Mesenchymal stem cell (in vitro differentiated cells and primary cell): ENCODE measurements at regions not wholly inside any gene's neighbourhood (a gene's known extent, or its start where the extent isn't known, plus 50 kb on each side); places are given as distances from the start of the nearest gene placed in this dataset.

Experiments used
- DNase-seq: peaks from one replicate; pipeline ENCODE4 v3.0.0-alpha.2; 2013
- H2AFZ ChIP-seq: one replicate; pipeline ENCODE4 v1.6.1; 2013; ENCODE audit warnings: low read depth, mild to moderate bottlenecking, control low read depth, inconsistent platforms, low read length, moderate library complexity
- H2AK5ac ChIP-seq: 2 replicates; pipeline ENCODE4 v1.6.1; 2013; ENCODE audit warnings: low read length, moderate library complexity, mild to moderate bottlenecking, inconsistent platforms; ENCODE audit not compliant: severe bottlenecking
- H2BK120ac ChIP-seq: one replicate; pipeline ENCODE4 v1.6.1; 2013; ENCODE audit warnings: low read depth, mild to moderate bottlenecking, inconsistent platforms, low read length, moderate library complexity
- H2BK12ac ChIP-seq, 2 experiments: one replicate each; pipeline ENCODE4 v1.6.1; 2013; ENCODE audit warnings: inconsistent platforms in 2 of 2, low read length in 2 of 2, mild to moderate bottlenecking in 2 of 2, moderate library complexity in 2 of 2, control low read depth in 1 of 2
- H2BK15ac ChIP-seq: one replicate; pipeline ENCODE4 v1.6.1; 2013; ENCODE audit warnings: mild to moderate bottlenecking, low read depth, inconsistent platforms; ENCODE audit not compliant: poor library complexity, severe bottlenecking
- H2BK5ac ChIP-seq: 2 replicates; pipeline ENCODE4 v1.6.1; 2013; ENCODE audit warnings: low read depth, mild to moderate bottlenecking, low read length, control low read depth, inconsistent platforms; ENCODE audit not compliant: poor library complexity, severe bottlenecking
- H3K14ac ChIP-seq, 2 experiments: one replicate each; pipeline ENCODE4 v1.6.1; 2013; ENCODE audit warnings: inconsistent platforms in 2 of 2, low read length in 2 of 2, control low read depth in 1 of 2, mild to moderate bottlenecking in 1 of 2, moderate library complexity in 1 of 2
- H3K18ac ChIP-seq, 2 experiments: one replicate each; pipeline ENCODE4 v1.6.1; 2013; ENCODE audit warnings: inconsistent platforms in 2 of 2, low read length in 2 of 2, control low read depth in 1 of 2, low read depth in 1 of 2, mild to moderate bottlenecking in 1 of 2
- H3K23ac ChIP-seq, 2 experiments: one replicate each; pipeline ENCODE4 v1.6.1; 2013; ENCODE audit warnings: inconsistent platforms in 2 of 2, low read length in 2 of 2, mild to moderate bottlenecking in 2 of 2, moderate library complexity in 2 of 2, control low read depth in 1 of 2
- H3K27ac ChIP-seq: 2 replicates; pipeline ENCODE4 v1.5.1; 2013; ENCODE audit warnings: mild to moderate bottlenecking, moderate library complexity, low read length, control low read depth, inconsistent platforms; ENCODE audit not compliant: poor library complexity, severe bottlenecking
- H3K27me3 ChIP-seq, 2 experiments: 2 replicates each; pipeline versions ENCODE4 v1.6.1 to v1.7.0; 2013; ENCODE audit warnings: low read length in 2 of 2, mild to moderate bottlenecking in 2 of 2, moderate library complexity in 2 of 2, control low read depth in 1 of 2, inconsistent platforms in 1 of 2; ENCODE audit not compliant: control insufficient read depth in 1 of 2, insufficient read depth in 1 of 2
- H3K36me3 ChIP-seq, 2 experiments: 2 replicates each; pipeline versions ENCODE4 v1.6.1 to v1.7.0; 2013; ENCODE audit warnings: low read length in 2 of 2, control low read depth in 1 of 2, inconsistent platforms in 1 of 2, low read depth in 1 of 2, mild to moderate bottlenecking in 1 of 2; ENCODE audit not compliant: insufficient read depth in 2 of 2, control insufficient read depth in 1 of 2
- H3K4ac ChIP-seq, 2 experiments: one replicate each; pipeline ENCODE4 v1.6.1; 2013; ENCODE audit warnings: inconsistent platforms in 2 of 2, low read length in 2 of 2, mild to moderate bottlenecking in 2 of 2, moderate library complexity in 2 of 2, control low read depth in 1 of 2, low read depth in 1 of 2
- H3K4me1 ChIP-seq: 2 replicates; pipeline ENCODE4 v1.6.1; 2013; ENCODE audit warnings: low read depth, low read length, control low read depth; ENCODE audit not compliant: control insufficient read depth, insufficient read depth
- H3K4me2 ChIP-seq: 2 replicates; pipeline ENCODE4 v1.6.1; 2013; ENCODE audit warnings: low read length, mild to moderate bottlenecking, inconsistent platforms; ENCODE audit not compliant: poor library complexity, severe bottlenecking
- H3K4me3 ChIP-seq, 2 experiments: 2 replicates each; pipeline versions ENCODE4 v1.5.1 to v1.7.0; 2013; ENCODE audit warnings: low read length in 2 of 2, mild to moderate bottlenecking in 2 of 2, control low read depth in 1 of 2, low read depth in 1 of 2; ENCODE audit not compliant: insufficient read depth in 1 of 2
- H3K79me1 ChIP-seq: replicated peaks from 2 replicates; pipeline ENCODE4 v1.6.1; 2013; ENCODE audit warnings: mild to moderate bottlenecking, control low read depth, low read length, inconsistent platforms; ENCODE audit not compliant: poor library complexity, severe bottlenecking
- H3K9ac ChIP-seq: 2 replicates; pipeline ENCODE4 v1.7.0; 2013; ENCODE audit warnings: mild to moderate bottlenecking, low read length, moderate library complexity
- H3K9me3 ChIP-seq: 2 replicates; pipeline ENCODE4 v1.7.0; 2013; ENCODE audit warnings: mild to moderate bottlenecking, low read length; ENCODE audit not compliant: control insufficient read depth
- H4K8ac ChIP-seq: one replicate; pipeline ENCODE4 v1.6.1; 2013; ENCODE audit warnings: inconsistent platforms, mild to moderate bottlenecking, low read length, moderate library complexity
- H4K91ac ChIP-seq: one replicate; pipeline ENCODE4 v1.6.1; 2013; ENCODE audit warnings: mild to moderate bottlenecking, low read length, inconsistent platforms
- WGBS: methylation state at CpG from one replicate; pipeline ENCODE4 v1.1.7; 2013; ENCODE audit warnings: mixed read lengths; 5-methylcytosine and 5-hydroxymethylcytosine counted together

DNA sequence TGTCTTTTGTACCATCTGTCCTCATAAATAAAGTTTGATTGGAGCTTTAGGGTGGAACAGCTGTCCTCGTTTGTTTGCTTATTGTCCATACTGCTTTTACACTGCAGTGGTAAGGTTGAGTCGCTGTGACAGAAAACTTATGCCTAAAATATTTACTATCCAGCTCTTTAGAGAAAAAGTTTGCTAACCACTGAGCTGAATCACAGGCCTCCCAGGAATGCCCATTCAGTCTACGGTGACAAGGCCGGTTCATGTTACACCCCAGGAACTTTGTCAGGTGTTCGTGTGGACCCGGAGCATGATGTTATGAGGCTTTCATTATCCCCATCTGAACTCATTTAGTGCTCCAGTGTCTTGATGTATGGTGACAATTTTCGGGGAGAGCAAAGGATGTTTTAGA lies 401.1 kb downstream of the SAMD5 start:
- H3K4me2 ChIP-seq = no peak overlapping the region
- H3K4ac ChIP-seq = no peak overlapping the region
- no peak overlapping the region for H2AFZ ChIP-seq
- WGBS = 43% methylated on average over 6 of the region's 7 CpGs
- H3K9ac ChIP-seq = no peak overlapping the region
- H2BK5ac ChIP-seq = no peak overlapping the region
- H3K9me3 ChIP-seq = no peaks in the 10 kb centered on the region
- H4K8ac ChIP-seq = no peak overlapping the region
- no peak overlapping the region for H3K18ac ChIP-seq
- no peak overlapping the region for H3K23ac ChIP-seq
- H3K4me1 ChIP-seq = peaks cover 4% of the 10 kb centered on the region
- no peak overlapping the region for H2BK15ac ChIP-seq
- no peak overlapping the region for H3K14ac ChIP-seq
- no peak overlapping the region for H2BK12ac ChIP-seq
- no peaks in the 10 kb centered on the region for H3K36me3 ChIP-seq
- H2AK5ac ChIP-seq = no peak overlapping the region
- no peaks in the 10 kb centered on the region for H3K79me1 ChIP-seq
- H3K27me3 ChIP-seq = no peaks in the 10 kb centered on the region
- H3K27ac ChIP-seq = no peak overlapping the region
- H3K4me3 ChIP-seq = no peak overlapping the region
- H2BK120ac ChIP-seq = no peak overlapping the region
- DNase-seq = peak; percentile 34
- no peak overlapping the region for H4K91ac ChIP-seq

GRCh38 chr6:147910281-147910680 lies 401.8 kb downstream of the SAMD5 start:
- Histone ChIP-seq H3K36me3 (no peaks in the 10 kb centered on the region), H3K27me3 (no peaks in the 10 kb centered on the region), H3K18ac (no peak overlapping the region), H2AK5ac (no peak overlapping the region), H4K8ac (peak overlapping the region; percentile 16), H3K23ac (no peak overlapping the region), H3K79me1 (no peaks in the 10 kb centered on the region), H3K9me3 (no peaks in the 10 kb centered on the region), H3K4ac (no peak overlapping the region), H3K4me2 (no peak overlapping the region), H4K91ac (no peak overlapping the region), H2AFZ (no peak overlapping the region), H2BK5ac (no peak overlapping the region), H2BK120ac (no peak overlapping the region), H3K4me3 (no peak overlapping the region), H3K4me1 (peaks cover 4% of the 10 kb centered on the region), H2BK12ac (no peak overlapping the region), H3K27ac (no peak overlapping the region), H3K14ac (no peak overlapping the region), H3K9ac (no peak overlapping the region), H2BK15ac (no peak overlapping the region)
- DNase-seq = no peak
- WGBS = 95% methylated on average over 9 of the region's 9 CpGs

DNA sequence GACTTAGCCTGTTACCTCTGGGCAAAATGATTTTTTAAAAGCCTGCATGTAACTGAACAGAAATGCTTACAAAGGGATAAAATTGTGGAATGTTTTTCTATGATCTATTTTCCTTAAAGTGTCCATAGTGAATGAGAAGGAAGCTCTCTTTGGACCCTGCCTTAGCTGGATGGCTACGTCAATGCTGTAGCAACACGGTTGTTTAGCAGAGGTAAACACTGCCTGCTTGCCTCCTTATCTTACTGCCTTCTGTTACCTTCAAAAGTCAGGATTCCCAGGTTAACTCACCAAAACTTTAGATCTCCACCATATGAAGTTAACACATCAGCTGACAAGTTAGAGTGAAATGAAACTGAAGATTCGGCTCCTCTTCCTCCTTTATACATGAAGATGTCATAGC lies 402.6 kb downstream of the SAMD5 start:
- H2AFZ ChIP-seq = no peak overlapping the region
- no peak overlapping the region for H3K4me2 ChIP-seq
- DNase-seq = no peak
- WGBS = 97% methylated on average over 3 of the region's 3 CpGs
- H2AK5ac ChIP-seq = no peak overlapping the region
- no peak overlapping the region for H3K23ac ChIP-seq
- H3K4ac ChIP-seq = no peak overlapping the region
- H2BK15ac ChIP-seq = no peak overlapping the region
- no peak overlapping the region for H4K91ac ChIP-seq
- H3K79me1 ChIP-seq = no peaks in the 10 kb centered on the region
- H3K9me3 ChIP-seq = no peaks in the 10 kb centered on the region
- H3K9ac ChIP-seq = no peak overlapping the region
- no peak overlapping the region for H3K18ac ChIP-seq
- no peak overlapping the region for H2BK12ac ChIP-seq
- H3K27ac ChIP-seq = no peak overlapping the region
- H2BK120ac ChIP-seq = no peak overlapping the region
- no peaks in the 10 kb centered on the region for H3K27me3 ChIP-seq
- peaks cover 4% of the 10 kb centered on the region for H3K4me1 ChIP-seq
- H3K14ac ChIP-seq = no peak overlapping the region
- no peak overlapping the region for H4K8ac ChIP-seq
- no peak overlapping the region for H2BK5ac ChIP-seq
- no peak overlapping the region for H3K4me3 ChIP-seq
- no peaks in the 10 kb centered on the region for H3K36me3 ChIP-seq

- Histone ChIP-seq H3K4me2 (no peak overlapping the region), H3K4me3 (no peak overlapping the region), H3K79me1 (no peaks in the 10 kb centered on the region), H2AK5ac (no peak overlapping the region), H2AFZ (no peak overlapping the region), H3K14ac (no peak overlapping the region), H2BK12ac (no peak overlapping the region), H4K91ac (no peak overlapping the region), H3K36me3 (no peaks in the 10 kb centered on the region), H2BK15ac (no peak overlapping the region), H3K4ac (no peak overlapping the region), H3K27me3 (no peaks in the 10 kb centered on the region), H2BK5ac (no peak overlapping the region), H3K9me3 (no peaks in the 10 kb centered on the region), H4K8ac (no peak overlapping the region), H2BK120ac (no peak overlapping the region), H3K9ac (no peak overlapping the region), H3K4me1 (peaks cover 2% of the 10 kb centered on the region), H3K27ac (no peak overlapping the region), H3K18ac (no peak overlapping the region), H3K23ac (no peak overlapping the region)
- 96% methylated on average over 2 of the region's 2 CpGs for WGBS
- no peak for DNase-seq
Measured at GRCh38 chr6:147911686-147912085, 403.2 kb downstream of the SAMD5 start.
